Stimulated activated CD8-positive, alpha-beta memory T cell treated with anti-CD3 and anti-CD28 coated beads, Interleukin-4, amount 100 ng/mL, for 24 hours (primary cell): ENCODE measurements at regions not wholly inside any gene's neighbourhood (a gene's known extent, or its start where the extent isn't known, plus 50 kb on each side); places are given as distances from the start of the nearest gene placed in this dataset.
"Not testable (repeated sequence)": the region's sequence is repeated elsewhere in the genome, so short reads cannot be mapped to it uniquely, and the experiment has no call there.

Source experiments
- DNase-seq: peaks from one replicate; pipeline ENCODE4 v3.0.0-alpha.2; 2020; ENCODE audit warnings: low read depth

- no peak for DNase-seq
Observed at GRCh38 chr3:101913168-101913567, 63.9 kb downstream of the NFKBIZ start.

- not testable (repeated sequence) for DNase-seq
Observed at GRCh38 chr3:101917761-101918160, 68.4 kb downstream of the NFKBIZ start.

GRCh38 chr3:101922151-101922725 lies 72.9 kb downstream of the NFKBIZ start:
- not testable (repeated sequence) for DNase-seq

- not testable (repeated sequence) for DNase-seq
Observed at GRCh38 chr3:101924621-101925020, 75.3 kb downstream of the NFKBIZ start.

DNA sequence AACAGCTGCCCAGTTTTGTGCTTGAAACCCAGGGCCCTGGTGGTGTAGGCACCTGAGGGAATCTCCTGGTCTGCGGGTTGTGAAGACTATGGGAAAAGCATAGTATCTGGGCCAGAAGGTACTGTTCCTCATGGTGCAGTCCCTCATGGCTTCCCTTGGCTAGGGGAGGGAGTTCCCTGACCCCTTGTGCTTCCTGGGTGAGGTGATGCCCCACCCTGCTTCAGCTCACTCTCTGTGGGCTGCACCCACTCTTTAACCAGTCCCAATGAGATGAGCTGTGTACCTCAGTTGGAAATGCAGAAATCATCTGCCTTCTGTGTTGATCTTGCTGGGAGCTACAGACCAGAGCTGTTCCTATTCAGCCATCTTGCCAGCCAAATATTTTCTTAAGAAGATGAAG lies 75.8 kb downstream of the NFKBIZ start:
- not testable (repeated sequence) for DNase-seq

DNA sequence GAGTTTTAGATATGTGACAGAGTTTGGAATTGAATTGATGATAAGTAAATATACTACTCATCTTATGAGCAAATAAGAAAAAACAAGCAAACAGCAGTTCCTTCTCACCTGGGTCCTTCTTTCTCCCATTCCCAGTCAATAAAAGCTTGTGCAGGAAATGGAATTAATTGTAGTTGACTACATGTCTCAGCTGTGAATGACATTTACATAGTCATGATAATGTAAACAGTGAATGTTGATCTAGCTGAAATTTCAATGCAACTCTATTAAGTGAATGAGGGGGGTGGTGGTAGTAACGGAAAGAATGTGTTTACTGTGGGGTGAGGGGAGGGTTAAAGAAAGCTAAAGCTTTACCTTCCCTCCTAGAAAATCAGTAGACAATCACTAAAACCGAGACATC lies 76.2 kb downstream of the NFKBIZ start:
- no peak for DNase-seq

DNA sequence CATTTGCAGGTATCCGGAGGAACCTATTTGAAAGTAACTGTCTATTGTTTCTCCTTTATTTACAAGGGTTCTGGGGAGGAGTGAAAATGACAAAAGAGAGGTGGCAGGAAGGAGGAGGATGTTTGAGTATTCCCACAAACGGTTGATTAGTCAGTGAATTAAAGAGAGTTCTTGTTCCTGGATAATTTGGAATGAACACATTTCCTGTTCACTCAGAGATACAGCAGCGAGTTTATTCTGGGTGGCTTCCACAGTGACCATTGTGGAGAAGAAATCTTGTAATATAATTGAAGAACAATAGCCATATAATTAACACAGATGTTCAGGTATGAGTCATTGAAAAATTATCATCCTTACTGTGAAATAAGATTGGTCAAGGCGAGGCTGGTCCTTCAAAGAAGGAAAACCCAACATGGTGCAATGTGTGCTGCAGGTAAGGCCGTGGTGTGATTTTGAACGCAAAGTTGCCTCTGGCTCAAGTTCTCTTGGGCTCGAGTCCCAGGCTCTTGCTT lies 77.3 kb downstream of the NFKBIZ start:
- no peak for DNase-seq

DNA sequence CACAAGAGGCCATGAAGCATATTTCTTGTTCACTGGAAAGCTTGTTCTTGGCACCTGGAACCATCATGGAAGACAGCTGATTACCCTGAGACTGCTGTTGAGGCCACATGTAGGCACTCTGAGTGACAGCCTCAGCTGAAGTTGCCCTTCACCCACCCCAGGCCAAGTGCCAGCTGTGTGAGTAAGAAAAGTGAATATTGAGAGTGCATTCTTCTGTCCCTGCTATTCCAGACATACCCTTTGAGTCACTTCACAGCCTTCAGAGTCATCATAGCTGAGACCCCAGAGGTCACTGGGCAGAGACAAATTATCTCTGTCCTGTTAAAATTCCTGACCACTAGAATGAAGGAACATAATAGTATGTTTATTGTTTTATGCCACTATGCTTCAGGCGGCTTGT lies 79.6 kb downstream of the NFKBIZ start:
- no peak for DNase-seq

DNA sequence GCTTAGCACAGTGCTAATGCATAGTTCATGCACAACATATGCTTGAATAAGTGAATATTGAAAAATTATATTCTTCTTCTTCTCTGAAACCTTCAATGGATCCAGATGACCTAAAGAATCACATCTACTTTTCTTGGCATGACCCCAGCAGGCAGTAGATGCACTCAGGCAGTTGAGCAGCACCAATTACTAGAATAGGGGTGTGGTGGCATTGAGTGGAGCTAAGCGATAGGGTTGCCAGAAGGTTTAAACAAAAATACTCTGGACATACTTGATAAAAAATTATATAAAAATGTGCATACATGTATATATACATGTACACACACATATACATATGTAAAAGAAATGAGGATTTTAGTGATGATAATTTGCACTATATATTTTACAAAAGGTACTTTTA lies 81.8 kb downstream of the NFKBIZ start:
- no peak for DNase-seq

DNA sequence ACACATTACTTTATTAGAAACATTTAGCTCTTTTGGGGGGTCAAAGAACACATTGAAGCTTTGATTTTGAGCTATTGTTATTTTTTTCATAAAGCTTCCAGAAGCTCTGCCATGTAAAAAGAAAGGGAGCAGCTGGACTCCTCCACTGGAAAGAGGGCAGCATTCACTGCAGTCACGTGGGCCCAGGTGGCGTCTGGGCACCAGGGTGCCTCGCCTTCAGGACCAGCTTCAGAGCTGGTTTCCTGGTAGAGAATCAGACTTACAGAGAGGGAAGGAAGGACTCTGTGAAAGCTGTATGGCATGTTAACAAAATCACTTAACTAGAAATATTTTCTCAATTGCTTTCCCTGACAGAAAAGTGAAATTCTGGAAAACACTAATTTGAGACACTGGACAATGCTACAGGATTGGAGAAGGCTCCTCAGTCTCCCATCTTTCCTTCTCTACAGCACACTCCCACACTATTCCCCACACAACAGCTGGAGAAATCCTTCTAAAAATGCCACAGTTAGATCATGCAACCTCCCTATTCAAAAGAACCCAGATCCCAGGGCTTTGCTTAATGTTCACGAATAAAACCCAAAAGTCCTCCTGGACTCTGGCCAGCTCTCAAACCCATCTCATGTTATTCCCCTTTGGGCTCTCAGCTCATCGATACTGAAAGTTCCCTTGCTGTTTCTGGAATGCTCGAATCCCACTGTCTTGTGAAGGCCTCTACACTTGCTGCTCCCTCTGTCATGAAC lies 83.2 kb downstream of the NFKBIZ start:
- no peak for DNase-seq

- DNase-seq, result no peak
Observed at GRCh38 chr3:101936419-101937356, 87.4 kb downstream of the NFKBIZ start.

DNA sequence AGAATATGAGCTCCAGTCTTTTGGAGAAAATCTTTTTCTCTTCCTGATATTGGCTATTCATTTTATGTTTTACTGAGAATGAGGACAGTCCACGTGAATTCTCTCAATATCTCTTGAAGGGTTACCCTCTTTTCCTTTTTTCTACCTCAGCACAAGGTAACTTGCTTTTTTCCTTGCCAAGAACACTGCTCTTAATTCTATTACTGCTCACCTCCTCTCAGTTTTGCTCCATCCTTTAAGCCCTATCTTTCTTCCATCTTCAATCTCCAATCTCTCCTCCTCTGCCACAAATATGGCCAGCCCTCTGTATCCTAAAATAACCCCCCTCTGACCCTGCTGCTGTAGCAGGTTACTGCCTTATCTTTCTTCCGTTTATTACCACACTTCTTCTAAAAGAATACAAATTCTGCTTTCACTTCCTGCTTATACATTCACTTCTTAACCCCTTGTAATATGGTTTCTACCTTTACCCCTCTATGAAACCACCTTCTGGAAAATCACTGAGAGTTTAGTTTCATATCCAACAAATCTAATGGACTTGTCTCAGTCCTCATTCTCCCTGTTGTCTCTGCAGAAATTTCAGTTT lies 89.0 kb downstream of the NFKBIZ start:
- no peak for DNase-seq

DNA sequence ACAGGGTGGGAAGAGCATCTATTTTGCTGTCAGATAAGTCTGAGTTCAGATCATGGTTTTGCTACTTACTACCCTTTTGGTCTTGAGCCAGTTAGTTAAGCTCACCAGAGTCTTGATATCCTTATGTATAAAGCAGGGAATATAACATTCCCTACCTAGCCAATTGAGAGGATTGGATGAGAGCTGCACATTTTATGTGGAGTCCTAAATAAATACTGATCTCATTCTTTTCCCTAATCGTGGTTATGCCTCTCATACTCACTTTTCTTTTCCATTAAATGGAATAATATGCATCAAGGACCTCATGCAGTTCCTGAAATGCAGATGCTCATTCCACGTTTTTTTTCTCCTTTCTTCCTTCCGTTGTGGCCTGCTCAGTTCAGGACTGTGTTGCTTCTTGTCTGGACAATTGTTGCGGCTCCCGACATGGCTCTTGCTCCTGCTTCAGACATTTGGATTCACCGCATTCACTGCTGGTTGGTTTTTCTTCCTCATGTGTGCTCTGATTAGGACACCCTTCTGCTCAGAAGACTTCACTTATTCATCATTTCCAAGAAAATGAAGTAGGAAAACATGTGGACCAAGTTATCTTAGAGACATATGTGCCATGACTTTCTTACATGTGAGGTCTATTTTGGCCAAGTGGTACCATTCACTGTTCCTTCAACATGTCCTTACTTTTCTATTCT lies 90.2 kb downstream of the NFKBIZ start:
- DNase-seq, result no peak

GRCh38 chr3:101940521-101941317 lies 91.4 kb downstream of the NFKBIZ start:
- DNase-seq, result no peak

DNA sequence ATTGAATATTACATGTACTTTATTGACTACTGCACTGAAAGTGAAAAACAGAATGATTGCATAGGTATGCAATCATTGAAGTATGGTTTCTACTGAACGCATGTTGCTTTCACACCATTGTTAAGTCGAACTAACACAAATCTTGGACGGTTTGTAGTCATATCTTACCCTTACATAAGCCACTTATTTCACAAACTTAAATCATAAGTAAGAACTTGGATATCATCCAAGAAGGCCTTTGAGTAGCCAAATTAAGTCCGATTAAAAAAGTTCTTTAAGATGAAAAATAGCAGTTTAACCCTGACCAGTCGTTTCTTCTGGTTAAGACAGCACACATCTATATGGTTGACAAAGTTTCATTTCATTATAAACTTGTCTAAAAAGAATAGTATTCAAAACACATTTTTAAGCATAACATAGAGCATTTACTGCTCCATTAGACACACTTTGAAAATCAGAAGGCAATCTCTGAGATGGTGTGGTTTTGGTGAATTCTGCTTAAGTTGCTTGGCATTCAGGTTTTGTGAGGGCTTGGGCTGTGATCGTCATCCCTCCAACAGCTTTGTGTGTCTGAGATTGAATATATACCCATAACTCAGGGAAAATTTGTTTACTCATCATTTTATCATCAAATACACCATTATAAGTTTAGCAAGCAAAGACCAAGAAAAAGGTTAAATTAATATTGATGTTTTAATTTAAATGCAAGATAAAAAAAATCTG lies 92.2 kb downstream of the NFKBIZ start:
- DNase-seq, result no peak

GRCh38 chr3:101942356-101942755 lies 93.0 kb downstream of the NFKBIZ start:
- DNase-seq, result no peak

- no peak for DNase-seq
Observed at GRCh38 chr3:101943029-101943428, 93.7 kb downstream of the NFKBIZ start.

DNA sequence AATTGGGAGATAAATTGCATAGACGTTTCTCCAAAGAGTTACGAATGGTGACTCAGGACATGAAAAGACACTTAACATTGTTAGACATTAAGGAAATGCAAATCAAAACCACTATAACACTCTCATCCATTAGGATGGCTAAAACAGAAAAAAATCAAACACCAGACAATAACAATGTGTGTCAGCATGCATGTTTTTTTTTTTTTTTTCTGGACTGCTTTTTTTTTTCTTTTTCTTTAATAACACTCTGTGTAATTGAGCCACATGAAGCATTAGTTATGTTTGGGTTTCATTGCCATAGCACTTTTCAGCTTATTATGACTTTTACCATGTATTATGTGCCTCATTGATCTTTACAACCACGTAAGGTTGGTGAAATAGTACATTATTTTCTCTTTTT lies 95.0 kb downstream of the NFKBIZ start:
- no peak for DNase-seq

GRCh38 chr3:101945980-101946379 lies 96.7 kb downstream of the NFKBIZ start:
- DNase-seq, result no peak

GRCh38 chr3:101946906-101947305 lies 97.6 kb downstream of the NFKBIZ start:
- DNase-seq, result no peak
